ENCODE measurements at regions not wholly inside any gene's neighbourhood (a gene's known extent, or its start where the extent isn't known, plus 50 kb on each side); places are given as distances from the start of the nearest gene placed in this dataset.

- no peak for DNase-seq
- TF ChIP-seq CTCF (IDR thresholded peaks at IDR 0.05) (no peak), EP300 (IDR thresholded peaks at IDR 0.05) (no peak)
- H3K27ac ChIP-seq, result no peak overlapping the region
- H3K36me3 ChIP-seq, result no peaks in the 10 kb centered on the region
- no peak overlapping the region for H3K4me3 ChIP-seq
- WGBS, 3 donors, result 89 to 93% (median 92%) methylated on average over 1 of the region's 1 CpG
- intact Hi-C loops (cut with DNase I), result no loop called here
- H3K27me3 ChIP-seq, result no peaks in the 10 kb centered on the region
- no peaks in the 10 kb centered on the region for H3K9me3 ChIP-seq
- no peaks in the 10 kb centered on the region for H3K4me1 ChIP-seq (ENCODE audit: insufficient read depth)
These were observed 1029.5 kb upstream of the INTU start for GRCh38 chr4:126603210-126603609.

GRCh38 chr4:126603825-126604224 lies 1028.9 kb upstream of the INTU start:
- Histone ChIP-seq H3K36me3 (no peaks in the 10 kb centered on the region), H3K27me3 (no peaks in the 10 kb centered on the region), H3K9me3 (no peaks in the 10 kb centered on the region), H3K4me1 (ENCODE audit: insufficient read depth) (no peaks in the 10 kb centered on the region), H3K4me3 (no peak overlapping the region), H3K27ac (no peak overlapping the region)
- intact Hi-C loops (cut with DNase I), result no loop called here
- 93 to 94% (median 94%) methylated on average over 2 of the region's 2 CpGs for WGBS, 3 donors
- TF ChIP-seq POLR2A (IDR thresholded peaks at IDR 0.05) (no peak), CTCF (IDR thresholded peaks at IDR 0.05) (no peak), EP300 (IDR thresholded peaks at IDR 0.05) (no peak)
- DNase-seq, result no peak

GRCh38 chr4:126604268-126604867 lies 1028.4 kb upstream of the INTU start:
- TF ChIP-seq POLR2A (IDR thresholded peaks at IDR 0.05), result no peak
- no peak for TF ChIP-seq CTCF (IDR thresholded peaks at IDR 0.05)
- TF ChIP-seq EP300 (IDR thresholded peaks at IDR 0.05), result no peak
- WGBS, 3 donors, result 39 to 43% (median 41%) methylated on average over 3 of the region's 3 CpGs
- intact Hi-C loops (cut with DNase I), result no loop called here

GRCh38 chr4:126610933-126611332 lies 1021.8 kb upstream of the INTU start:
- Histone ChIP-seq H3K4me3 (no peak overlapping the region), H3K9me3 (no peaks in the 10 kb centered on the region), H3K27ac (no peak overlapping the region), H3K36me3 (no peaks in the 10 kb centered on the region), H3K4me1 (ENCODE audit: insufficient read depth) (no peaks in the 10 kb centered on the region), H3K27me3 (no peaks in the 10 kb centered on the region)
- intact Hi-C loops (cut with DNase I), result no loop called here
- 40 to 54% (median 48%) methylated on average over 1 of the region's 1 CpG for WGBS, 3 donors
- TF ChIP-seq POLR2A (IDR thresholded peaks at IDR 0.05) (no peak), EP300 (IDR thresholded peaks at IDR 0.05) (no peak), CTCF (IDR thresholded peaks at IDR 0.05) (no peak)
- DNase-seq, result no peak

More at GRCh38 chr4:126604268-126604867, 1028.4 kb upstream of the INTU start:
- H3K36me3 ChIP-seq, result no peaks in the 10 kb centered on the region
- no peak for DNase-seq
- no peaks in the 10 kb centered on the region for H3K27me3 ChIP-seq
- H3K9me3 ChIP-seq, result no peaks in the 10 kb centered on the region
- H3K4me1 ChIP-seq (ENCODE audit: insufficient read depth), result no peaks in the 10 kb centered on the region
- no peak overlapping the region for H3K4me3 ChIP-seq
- no peak overlapping the region for H3K27ac ChIP-seq
